ENCODE measurements at regions not wholly inside any gene's neighbourhood (a gene's known extent, or its start where the extent isn't known, plus 50 kb on each side); places are given as distances from the start of the nearest gene placed in this dataset.

DNA sequence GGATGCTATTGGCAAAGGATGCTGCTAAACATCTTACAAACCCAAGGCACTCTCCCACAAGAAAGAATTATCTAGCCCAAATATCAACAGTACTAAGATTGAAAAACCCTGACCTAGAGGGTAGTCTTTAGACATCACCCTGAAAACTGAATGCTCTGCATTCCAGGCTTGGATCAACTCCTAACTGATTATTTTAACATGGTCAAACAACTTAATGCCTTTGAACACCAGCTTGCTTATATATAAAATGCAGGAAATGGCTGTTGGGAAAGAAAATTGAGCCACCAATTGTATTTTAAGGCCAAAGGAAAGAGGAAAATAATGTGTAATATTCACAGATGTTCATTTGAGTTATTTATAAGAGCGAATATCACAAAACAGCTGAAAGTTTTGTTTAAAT lies 72.2 kb upstream of the C1orf87 start:
- Mint-ChIP-seq H3K36me3 (no peaks in the 10 kb centered on the region), H3K9me3 (no peaks in the 10 kb centered on the region), H3K27me3 (ENCODE audit: low read depth in 3 of 3) (peaks cover 0 to 2% (median 1%) of the 10 kb centered on the region in 3 donors), H3K4me1 (no peaks in the 10 kb centered on the region), H3K27ac (no peak overlapping the region), H3K4me3 (no peak overlapping the region)
- Histone ChIP-seq H3K79me2 (ENCODE audit: insufficient read depth, low read length) (no peaks in the 10 kb centered on the region), H3K27me3 (ENCODE audit: control insufficient read depth in 2 of 2, insufficient read depth in 2 of 2, low read length in 2 of 2) (no peaks in the 10 kb centered on the region), H3K9me3 (replicated peaks in 1 of 2; ENCODE audit: control insufficient read depth in 1 of 2, insufficient read depth in 1 of 2, low read length in 2 of 2) (no peaks in the 10 kb centered on the region), H4K20me1 (ENCODE audit: insufficient read depth, low read length) (no peaks in the 10 kb centered on the region), H3K27ac (ENCODE audit: low read depth in 1 of 2, low read length in 2 of 2) (no peak overlapping the region), H3K4me1 (ENCODE audit: control insufficient read depth in 1 of 2, insufficient read depth in 2 of 2, low read length in 2 of 2) (no peaks in the 10 kb centered on the region), H3K9ac (ENCODE audit: insufficient read depth, low read length, poor library complexity, severe bottlenecking) (no peak overlapping the region), H3K4me3 (replicated peaks in 1 of 3; ENCODE audit: low read depth in 2 of 3, low read length in 3 of 3) (no peak overlapping the region), H3K36me3 (replicated peaks in 1 of 2; ENCODE audit: control insufficient read depth in 1 of 2, insufficient read depth in 2 of 2, low read length in 2 of 2) (no peaks in the 10 kb centered on the region), H3K4me2 (replicated peaks; ENCODE audit: extremely low read depth, low read length, poor library complexity, severe bottlenecking) (no peak overlapping the region), H2AFZ (ENCODE audit: insufficient read depth, low read depth, low read length, poor library complexity, severe bottlenecking) (no peak overlapping the region)
- WGBS (ENCODE audit: insufficient coverage): no CpG with 5 or more reads among the region's 1 CpG
- no peak for DNase-seq
- TF ChIP-seq, protein P1, sequence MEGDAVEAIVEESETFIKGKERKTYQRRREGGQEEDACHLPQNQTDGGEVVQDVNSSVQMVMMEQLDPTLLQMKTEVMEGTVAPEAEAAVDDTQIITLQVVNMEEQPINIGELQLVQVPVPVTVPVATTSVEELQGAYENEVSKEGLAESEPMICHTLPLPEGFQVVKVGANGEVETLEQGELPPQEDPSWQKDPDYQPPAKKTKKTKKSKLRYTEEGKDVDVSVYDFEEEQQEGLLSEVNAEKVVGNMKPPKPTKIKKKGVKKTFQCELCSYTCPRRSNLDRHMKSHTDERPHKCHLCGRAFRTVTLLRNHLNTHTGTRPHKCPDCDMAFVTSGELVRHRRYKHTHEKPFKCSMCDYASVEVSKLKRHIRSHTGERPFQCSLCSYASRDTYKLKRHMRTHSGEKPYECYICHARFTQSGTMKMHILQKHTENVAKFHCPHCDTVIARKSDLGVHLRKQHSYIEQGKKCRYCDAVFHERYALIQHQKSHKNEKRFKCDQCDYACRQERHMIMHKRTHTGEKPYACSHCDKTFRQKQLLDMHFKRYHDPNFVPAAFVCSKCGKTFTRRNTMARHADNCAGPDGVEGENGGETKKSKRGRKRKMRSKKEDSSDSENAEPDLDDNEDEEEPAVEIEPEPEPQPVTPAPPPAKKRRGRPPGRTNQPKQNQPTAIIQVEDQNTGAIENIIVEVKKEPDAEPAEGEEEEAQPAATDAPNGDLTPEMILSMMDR (IDR thresholded peaks at IDR 0.05): no peak
- intact Hi-C loops (cut with micrococcal nuclease): no loop called here

GRCh38 chr1:60141743-60142142 lies 68.2 kb upstream of the C1orf87 start:
- Histone ChIP-seq H3K4me2 (replicated peaks; ENCODE audit: extremely low read depth, low read length, poor library complexity, severe bottlenecking) (no peak overlapping the region), H3K4me1 (ENCODE audit: control insufficient read depth in 1 of 2, insufficient read depth in 2 of 2, low read length in 2 of 2) (no peaks in the 10 kb centered on the region), H3K36me3 (replicated peaks in 1 of 2; ENCODE audit: control insufficient read depth in 1 of 2, insufficient read depth in 2 of 2, low read length in 2 of 2) (no peaks in the 10 kb centered on the region), H4K20me1 (ENCODE audit: insufficient read depth, low read length) (no peaks in the 10 kb centered on the region), H3K27ac (ENCODE audit: low read depth in 1 of 2, low read length in 2 of 2) (no peak overlapping the region), H3K9ac (ENCODE audit: insufficient read depth, low read length, poor library complexity, severe bottlenecking) (no peak overlapping the region), H3K9me3 (replicated peaks in 1 of 2; ENCODE audit: control insufficient read depth in 1 of 2, insufficient read depth in 1 of 2, low read length in 2 of 2) (no peaks in the 10 kb centered on the region), H3K4me3 (replicated peaks in 1 of 3; ENCODE audit: low read depth in 2 of 3, low read length in 3 of 3) (no peak overlapping the region), H3K79me2 (ENCODE audit: insufficient read depth, low read length) (no peaks in the 10 kb centered on the region), H2AFZ (ENCODE audit: insufficient read depth, low read depth, low read length, poor library complexity, severe bottlenecking) (no peak overlapping the region), H3K27me3 (ENCODE audit: control insufficient read depth in 2 of 2, insufficient read depth in 2 of 2, low read length in 2 of 2) (no peaks in the 10 kb centered on the region)
- no peak overlapping the region for H3K4me3 Mint-ChIP-seq
- no peaks in the 10 kb centered on the region for H3K4me1 Mint-ChIP-seq
- intact Hi-C loops (cut with micrococcal nuclease): no loop called here
- TF ChIP-seq, protein P1 (IDR thresholded peaks at IDR 0.05): no peak
- peaks cover 0 to 1% (median 0%) of the 10 kb centered on the region in 3 donors for H3K27me3 Mint-ChIP-seq (ENCODE audit: low read depth in 3 of 3)
- H3K36me3 Mint-ChIP-seq: no peaks in the 10 kb centered on the region
- DNase-seq: no peak
- no peak overlapping the region for H3K27ac Mint-ChIP-seq
- no peaks in the 10 kb centered on the region for H3K9me3 Mint-ChIP-seq
- WGBS (ENCODE audit: insufficient coverage): no CpG with 5 or more reads among the region's 1 CpG
